Gastrocnemius medialis (tissue), 4 donors: ENCODE measurements at regions not wholly inside any gene's neighbourhood (a gene's known extent, or its start where the extent isn't known, plus 50 kb on each side); places are given as distances from the start of the nearest gene placed in this dataset.

ENCODE experiments used
- ATAC-seq, 2 donors: fragments of 150-250 bp; one replicate each; pipeline ENCODE4 v1.9.1; 2016
- DNase-seq, 2 donors: peaks; one replicate each; pipeline ENCODE4 v3.0.0-alpha.2; 2019
- H3K27ac ChIP-seq, 4 donors: fragments of 200-600 bp; sonication (generic); 1 replicate in 1 of 4; 2 replicates in 3 of 4; pipeline ENCODE4 v1.5.1; 2016 to 2018; ENCODE audit warnings: mild to moderate bottlenecking in 2 of 4, moderate library complexity in 1 of 4
- H3K27me3 ChIP-seq, 3 donors: fragments of 200-600 bp; sonication (generic) in 2 of 3; 1 replicate in 1 of 3; 2 replicates in 2 of 3; pipeline versions ENCODE4 v1.5.1 to v1.6.0; 2016 to 2019; ENCODE audit warnings: mild to moderate bottlenecking in 1 of 3, moderate library complexity in 1 of 3
- H3K36me3 ChIP-seq, 2 donors: fragments of 200-600 bp; sonication (generic) in 1 of 2; one replicate each; pipeline ENCODE4 v1.5.1; 2017 to 2018
- H3K4me1 ChIP-seq, 2 donors: fragments of 200-600 bp; sonication (generic) in 1 of 2; one replicate each; pipeline ENCODE4 v1.5.1; 2016 to 2017; ENCODE audit warnings: mild to moderate bottlenecking in 2 of 2
- H3K4me3 ChIP-seq, 4 donors: fragments of 200-600 bp; sonication (generic) in 3 of 4; 1 replicate in 1 of 4; 2 replicates in 3 of 4; pipeline ENCODE4 v1.5.1; 2016 to 2019; ENCODE audit warnings: mild to moderate bottlenecking in 2 of 4
- H3K9me3 ChIP-seq, 3 donors: fragments of 200-600 bp; sonication (generic) in 2 of 3; 1 replicate in 1 of 3; 2 replicates in 2 of 3; pipeline ENCODE4 v1.5.1; 2016 to 2019
- POLR2A ChIP-seq, 2 donors: fragments of 450-650 bp; IDR thresholded peaks; one replicate each; pipeline ENCODE4 v1.6.1; 2017; ENCODE audit warnings: antibody characterized with exemption in 2 of 2, mild to moderate bottlenecking in 2 of 2, moderate library complexity in 2 of 2
- in situ Hi-C, 4 donors: fragments of 200-750 bp; cut with MboI; loops; one replicate each; pipeline versions ENCODE4 v1.15.0 to v1.8.0; 2017; ENCODE audit warnings: low sequenced_read_pairs in 4 of 4
- intact Hi-C: fragments of 100-400 bp; cut with DNase I; formaldehyde crosslinking; loops from one replicate; pipeline ENCODE4 v1.15.1; 2023; ENCODE audit warnings: low total_unique reads
- TF ChIP-seq, protein P1 (sequence below), 5 experiments: fragments of 450-650 bp in 3 of 5; fragments of 200-600 bp in 2 of 5; sonication (generic) in 2 of 5; IDR thresholded peaks in 4 of 5; conservative IDR thresholded peaks in 1 of 5; 1 replicate in 4 of 5; 2 replicates in 1 of 5; pipeline ENCODE4 v1.5.1; 2016 to 2019; ENCODE audit warnings: antibody characterized with exemption in 5 of 5, mild to moderate bottlenecking in 3 of 5, moderate library complexity in 3 of 5

DNA sequence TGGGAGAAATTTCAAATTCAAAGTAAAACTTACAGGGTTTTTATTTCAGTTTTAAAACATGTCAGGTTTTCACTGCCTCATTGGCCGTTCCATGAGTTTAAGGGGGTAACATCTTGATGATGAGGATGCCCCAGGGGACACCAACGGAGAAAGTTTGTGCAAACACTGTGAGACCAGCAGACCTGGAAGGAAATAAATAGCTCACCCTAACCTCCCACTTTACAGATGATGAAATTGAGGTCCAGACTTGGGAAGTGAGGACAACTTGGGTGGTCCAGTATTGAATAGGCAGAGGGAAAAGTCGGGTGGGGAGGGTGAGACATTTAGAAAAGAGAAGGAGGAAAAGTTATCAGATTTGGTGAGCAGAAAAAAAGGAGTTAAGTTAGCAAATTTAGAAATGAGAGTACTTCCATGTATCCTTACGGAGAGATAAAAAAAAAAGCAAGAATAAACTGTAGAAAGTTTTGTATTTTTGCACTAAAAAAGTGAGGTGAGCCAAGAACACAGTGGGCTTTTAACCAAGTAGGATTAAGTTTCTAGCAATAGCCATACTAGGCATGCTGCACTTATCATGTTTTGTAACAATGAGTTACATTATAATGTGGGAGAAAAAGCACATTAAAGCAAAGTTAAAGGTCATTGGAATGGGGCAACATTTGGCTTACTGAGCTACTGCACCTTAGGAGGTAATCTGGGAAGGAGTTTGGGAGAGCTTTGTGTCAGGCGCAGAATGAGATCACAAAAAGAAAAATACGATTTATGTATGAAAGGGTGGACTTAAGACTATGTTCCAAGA is 125.1 kb downstream of the GAS1 start:
- no peak for TF ChIP-seq POLR2A (IDR thresholded peaks at IDR 0.05)
- TF ChIP-seq, protein P1, sequence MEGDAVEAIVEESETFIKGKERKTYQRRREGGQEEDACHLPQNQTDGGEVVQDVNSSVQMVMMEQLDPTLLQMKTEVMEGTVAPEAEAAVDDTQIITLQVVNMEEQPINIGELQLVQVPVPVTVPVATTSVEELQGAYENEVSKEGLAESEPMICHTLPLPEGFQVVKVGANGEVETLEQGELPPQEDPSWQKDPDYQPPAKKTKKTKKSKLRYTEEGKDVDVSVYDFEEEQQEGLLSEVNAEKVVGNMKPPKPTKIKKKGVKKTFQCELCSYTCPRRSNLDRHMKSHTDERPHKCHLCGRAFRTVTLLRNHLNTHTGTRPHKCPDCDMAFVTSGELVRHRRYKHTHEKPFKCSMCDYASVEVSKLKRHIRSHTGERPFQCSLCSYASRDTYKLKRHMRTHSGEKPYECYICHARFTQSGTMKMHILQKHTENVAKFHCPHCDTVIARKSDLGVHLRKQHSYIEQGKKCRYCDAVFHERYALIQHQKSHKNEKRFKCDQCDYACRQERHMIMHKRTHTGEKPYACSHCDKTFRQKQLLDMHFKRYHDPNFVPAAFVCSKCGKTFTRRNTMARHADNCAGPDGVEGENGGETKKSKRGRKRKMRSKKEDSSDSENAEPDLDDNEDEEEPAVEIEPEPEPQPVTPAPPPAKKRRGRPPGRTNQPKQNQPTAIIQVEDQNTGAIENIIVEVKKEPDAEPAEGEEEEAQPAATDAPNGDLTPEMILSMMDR (IDR thresholded peaks at IDR 0.05 in 4 of 5, conservative IDR thresholded peaks at IDR 0.05 in 1 of 5), result no peak
- Histone ChIP-seq H3K27ac (no peak overlapping the region), H3K4me3 (no peak overlapping the region), H3K27me3 (no peaks in the 10 kb centered on the region), H3K36me3 (no peaks in the 10 kb centered on the region), H3K4me1 (no peaks in the 10 kb centered on the region), H3K9me3 (no peaks in the 10 kb centered on the region)
- no peak for DNase-seq
- in situ Hi-C loops, result no loop called here
- ATAC-seq, result no peak
- intact Hi-C loops, result no loop called here

DNA sequence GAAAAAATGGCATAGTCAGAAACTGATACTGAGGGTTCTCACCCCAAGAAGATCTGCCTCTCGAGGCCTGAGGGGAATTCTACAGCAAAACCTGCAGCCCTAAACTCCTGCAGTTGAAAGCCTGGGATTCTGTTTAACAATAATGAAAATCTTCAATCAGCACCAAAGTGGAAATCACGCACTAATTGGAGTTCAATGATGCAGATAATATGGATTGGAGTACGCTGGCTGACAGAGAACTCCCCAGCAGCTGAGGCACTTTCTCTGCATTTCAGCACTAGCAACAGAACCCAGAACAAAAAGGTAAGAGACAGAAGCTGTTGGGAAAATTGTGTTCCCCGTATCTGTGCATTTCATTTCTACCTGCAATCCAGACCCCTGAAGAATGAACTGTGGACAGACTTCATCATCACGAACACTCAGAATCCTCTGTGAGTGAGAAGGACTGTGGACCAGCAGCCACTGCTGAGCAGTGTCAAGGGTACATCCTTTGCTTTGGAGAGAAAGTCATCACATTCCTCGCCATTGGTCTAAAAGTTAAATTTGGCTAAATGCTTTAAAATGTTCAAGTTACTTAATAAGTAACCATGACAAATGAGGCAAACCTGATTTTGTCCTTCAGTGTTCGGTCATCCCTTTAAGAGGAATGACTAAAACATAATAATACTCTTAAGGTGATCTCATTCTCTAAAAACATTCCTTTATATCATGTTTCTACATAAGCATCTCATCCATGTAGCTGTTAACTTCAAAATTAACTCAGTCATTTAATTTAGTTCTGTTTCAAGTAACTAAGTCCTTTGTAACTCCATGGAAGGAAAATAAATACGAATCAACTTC is 126.1 kb downstream of the GAS1 start:
- H3K27me3 ChIP-seq, result no peaks in the 10 kb centered on the region
- no peaks in the 10 kb centered on the region for H3K36me3 ChIP-seq
- DNase-seq (no peak), ATAC-seq (no peak)
- H3K4me3 ChIP-seq, result no peak overlapping the region
- H3K4me1 ChIP-seq, result no peaks in the 10 kb centered on the region
- intact Hi-C loops, result no loop called here
- in situ Hi-C loops, result no loop called here
- no peaks in the 10 kb centered on the region for H3K9me3 ChIP-seq
- H3K27ac ChIP-seq, result no peak overlapping the region
- TF ChIP-seq, protein P1 (IDR thresholded peaks at IDR 0.05 in 4 of 5, conservative IDR thresholded peaks at IDR 0.05 in 1 of 5), result no peak
- TF ChIP-seq POLR2A (IDR thresholded peaks at IDR 0.05), result no peak

DNA sequence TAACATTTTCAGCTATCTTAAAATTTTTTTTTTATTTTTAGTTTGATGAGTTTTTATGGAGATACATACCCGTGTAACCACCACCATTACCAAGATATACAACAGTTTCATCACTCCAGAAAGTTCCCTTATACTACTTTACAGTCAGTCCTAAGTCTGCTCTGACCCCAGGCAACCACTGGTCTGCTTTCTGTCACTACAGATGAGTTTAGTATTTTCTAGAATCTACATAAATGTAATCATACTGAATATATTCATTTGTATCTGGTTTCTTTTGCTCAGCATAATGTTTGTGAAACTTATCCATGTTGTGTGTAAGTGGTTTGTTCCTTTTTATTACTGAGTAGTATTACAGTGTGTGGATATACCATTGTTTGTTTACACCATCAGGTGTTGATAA is 127.8 kb downstream of the GAS1 start:
- intact Hi-C loops (no loop called here), in situ Hi-C loops (no loop called here)
- Histone ChIP-seq H3K27ac (no peak overlapping the region), H3K9me3 (no peaks in the 10 kb centered on the region), H3K36me3 (no peaks in the 10 kb centered on the region), H3K27me3 (no peaks in the 10 kb centered on the region), H3K4me1 (no peaks in the 10 kb centered on the region), H3K4me3 (no peak overlapping the region)
- ATAC-seq (no peak), DNase-seq (no peak)
- TF ChIP-seq, protein P1 (IDR thresholded peaks at IDR 0.05 in 4 of 5, conservative IDR thresholded peaks at IDR 0.05 in 1 of 5), result no peak
- TF ChIP-seq POLR2A (IDR thresholded peaks at IDR 0.05), result no peak

DNA sequence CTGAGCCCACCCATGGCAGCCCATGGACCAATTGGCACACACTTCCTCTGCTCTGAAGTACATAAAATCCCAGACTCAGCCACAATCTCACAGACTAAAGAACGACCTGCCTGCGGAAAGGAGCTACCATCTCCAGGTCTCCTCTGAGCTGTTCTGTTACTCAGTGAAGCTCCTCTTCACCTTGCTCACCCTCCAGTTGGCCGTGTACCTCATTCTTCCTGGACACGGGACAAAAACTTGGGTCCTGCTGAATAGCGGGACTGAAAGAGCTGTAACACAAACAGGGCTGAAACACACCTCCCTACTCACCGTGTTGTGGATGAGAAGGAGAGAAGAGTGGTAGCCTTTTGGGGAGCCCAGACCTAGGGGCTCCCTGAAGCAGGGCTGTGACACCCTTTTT is 128.7 kb downstream of the GAS1 start:
- in situ Hi-C loops, result no loop called here

More for the DNA sequence above, 128.7 kb downstream of the GAS1 start:
- H3K9me3 ChIP-seq, result no peaks in the 10 kb centered on the region
- DNase-seq, result no peak
- no peaks in the 10 kb centered on the region for H3K27me3 ChIP-seq
- ATAC-seq, result no peak
- H3K4me1 ChIP-seq, result no peaks in the 10 kb centered on the region
- no peak overlapping the region for H3K4me3 ChIP-seq
- no peaks in the 10 kb centered on the region for H3K36me3 ChIP-seq
- no peak for TF ChIP-seq POLR2A (IDR thresholded peaks at IDR 0.05)
- TF ChIP-seq, protein P1 (IDR thresholded peaks at IDR 0.05 in 4 of 5, conservative IDR thresholded peaks at IDR 0.05 in 1 of 5), result no peak
- no peak overlapping the region for H3K27ac ChIP-seq
- intact Hi-C loops, result no loop called here
